Globus pallidus (tissue), 1 donor: ENCODE measurements at regions not wholly inside any gene's neighbourhood (a gene's known extent, or its start where the extent isn't known, plus 50 kb on each side); places are given as distances from the start of the nearest gene placed in this dataset.

Source experiments
- DNase-seq: peaks from one replicate; pipeline ENCODE4 v3.0.0-alpha.2; 2015; ENCODE audit warnings: low spot score

GRCh38 chr5:109531262-109531661 is 121.5 kb upstream of the PJA2 start:
- DNase-seq, result no peak

- no peak for DNase-seq
Observed at GRCh38 chr5:109529987-109530386, 120.2 kb upstream of the PJA2 start.

GRCh38 chr5:109529520-109529919 is 119.7 kb upstream of the PJA2 start:
- peak; percentile 10 for DNase-seq

GRCh38 chr5:109524555-109524954 is 114.8 kb upstream of the PJA2 start:
- DNase-seq, result no peak

GRCh38 chr5:109524026-109524425 is 114.3 kb upstream of the PJA2 start:
- no peak for DNase-seq

- no peak for DNase-seq
Observed at GRCh38 chr5:109522404-109522803, 112.6 kb upstream of the PJA2 start.

GRCh38 chr5:109519416-109519815 is 109.6 kb upstream of the PJA2 start:
- DNase-seq, result no peak

- no peak for DNase-seq
Observed at GRCh38 chr5:109516390-109516789, 106.6 kb upstream of the PJA2 start.

GRCh38 chr5:109511980-109512734 is 102.4 kb upstream of the PJA2 start:
- no peak for DNase-seq

GRCh38 chr5:109506556-109506955 is 96.8 kb upstream of the PJA2 start:
- DNase-seq, result no peak

GRCh38 chr5:109496112-109496511 is 86.3 kb upstream of the PJA2 start:
- DNase-seq, result no peak

GRCh38 chr5:109487753-109488420 is 78.1 kb upstream of the PJA2 start:
- no peak for DNase-seq

GRCh38 chr5:109486200-109486804 is 76.5 kb upstream of the PJA2 start:
- no peak for DNase-seq

- peak; percentile 61 for DNase-seq
Observed at GRCh38 chr5:109485030-109485429, 75.3 kb upstream of the PJA2 start.

- DNase-seq, result no peak
Observed at GRCh38 chr5:109484597-109484996, 74.8 kb upstream of the PJA2 start.

- DNase-seq, result no peak
Observed at GRCh38 chr5:109483395-109483971, 73.7 kb upstream of the PJA2 start.

- no peak for DNase-seq
Observed at GRCh38 chr5:109482748-109483147, 73.0 kb upstream of the PJA2 start.

- DNase-seq, result no peak
Observed at GRCh38 chr5:109479260-109479860, 69.6 kb upstream of the PJA2 start.

GRCh38 chr5:109478830-109479229 is 69.1 kb upstream of the PJA2 start:
- DNase-seq, result no peak

- no peak for DNase-seq
Observed at GRCh38 chr5:109476292-109476691, 66.5 kb upstream of the PJA2 start.

GRCh38 chr5:109469896-109470662 is 60.3 kb upstream of the PJA2 start:
- no peak for DNase-seq
